ENCODE measurements at regions not wholly inside any gene's neighbourhood (a gene's known extent, or its start where the extent isn't known, plus 50 kb on each side); places are given as distances from the start of the nearest gene placed in this dataset.
"Not testable (repeated sequence)": the region's sequence is repeated elsewhere in the genome, so short reads cannot be mapped to it uniquely, and the experiment has no call there.

DNA sequence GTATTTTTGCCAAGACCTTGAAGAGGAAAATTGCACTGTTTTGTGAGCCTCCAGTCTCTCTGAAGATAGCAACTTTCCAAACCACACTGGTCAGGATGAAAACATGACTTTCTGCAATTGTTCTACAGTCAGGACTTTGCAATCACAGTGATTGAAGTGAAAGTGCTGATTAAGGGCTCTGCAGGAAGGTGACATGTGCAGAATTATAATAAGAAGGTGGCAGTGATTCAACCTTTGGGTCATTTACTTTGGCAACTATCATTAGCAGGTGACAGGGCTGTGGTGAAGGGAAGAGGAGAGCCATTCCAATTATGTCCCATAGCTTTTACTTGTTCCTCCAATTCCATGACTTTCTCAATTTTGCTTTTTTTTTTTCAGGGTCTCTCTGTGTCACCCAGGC is 350.0 kb upstream of the FZD8 start:
- ATAC-seq: no peak
- Histone ChIP-seq H3K4me3 (no peak overlapping the region), H3K4me1 (ENCODE audit: low read depth) (no peaks in the 10 kb centered on the region), H3K36me3 (ENCODE audit: low read depth) (no peaks in the 10 kb centered on the region), H3K9me3 (no peaks in the 10 kb centered on the region)
- TF ChIP-seq, protein P1, sequence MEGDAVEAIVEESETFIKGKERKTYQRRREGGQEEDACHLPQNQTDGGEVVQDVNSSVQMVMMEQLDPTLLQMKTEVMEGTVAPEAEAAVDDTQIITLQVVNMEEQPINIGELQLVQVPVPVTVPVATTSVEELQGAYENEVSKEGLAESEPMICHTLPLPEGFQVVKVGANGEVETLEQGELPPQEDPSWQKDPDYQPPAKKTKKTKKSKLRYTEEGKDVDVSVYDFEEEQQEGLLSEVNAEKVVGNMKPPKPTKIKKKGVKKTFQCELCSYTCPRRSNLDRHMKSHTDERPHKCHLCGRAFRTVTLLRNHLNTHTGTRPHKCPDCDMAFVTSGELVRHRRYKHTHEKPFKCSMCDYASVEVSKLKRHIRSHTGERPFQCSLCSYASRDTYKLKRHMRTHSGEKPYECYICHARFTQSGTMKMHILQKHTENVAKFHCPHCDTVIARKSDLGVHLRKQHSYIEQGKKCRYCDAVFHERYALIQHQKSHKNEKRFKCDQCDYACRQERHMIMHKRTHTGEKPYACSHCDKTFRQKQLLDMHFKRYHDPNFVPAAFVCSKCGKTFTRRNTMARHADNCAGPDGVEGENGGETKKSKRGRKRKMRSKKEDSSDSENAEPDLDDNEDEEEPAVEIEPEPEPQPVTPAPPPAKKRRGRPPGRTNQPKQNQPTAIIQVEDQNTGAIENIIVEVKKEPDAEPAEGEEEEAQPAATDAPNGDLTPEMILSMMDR (IDR thresholded peaks at IDR 0.05): no peak
- intact Hi-C loops (cut with DNase I, micrococcal nuclease): no loop called here
- DNase-seq: no peak

DNA sequence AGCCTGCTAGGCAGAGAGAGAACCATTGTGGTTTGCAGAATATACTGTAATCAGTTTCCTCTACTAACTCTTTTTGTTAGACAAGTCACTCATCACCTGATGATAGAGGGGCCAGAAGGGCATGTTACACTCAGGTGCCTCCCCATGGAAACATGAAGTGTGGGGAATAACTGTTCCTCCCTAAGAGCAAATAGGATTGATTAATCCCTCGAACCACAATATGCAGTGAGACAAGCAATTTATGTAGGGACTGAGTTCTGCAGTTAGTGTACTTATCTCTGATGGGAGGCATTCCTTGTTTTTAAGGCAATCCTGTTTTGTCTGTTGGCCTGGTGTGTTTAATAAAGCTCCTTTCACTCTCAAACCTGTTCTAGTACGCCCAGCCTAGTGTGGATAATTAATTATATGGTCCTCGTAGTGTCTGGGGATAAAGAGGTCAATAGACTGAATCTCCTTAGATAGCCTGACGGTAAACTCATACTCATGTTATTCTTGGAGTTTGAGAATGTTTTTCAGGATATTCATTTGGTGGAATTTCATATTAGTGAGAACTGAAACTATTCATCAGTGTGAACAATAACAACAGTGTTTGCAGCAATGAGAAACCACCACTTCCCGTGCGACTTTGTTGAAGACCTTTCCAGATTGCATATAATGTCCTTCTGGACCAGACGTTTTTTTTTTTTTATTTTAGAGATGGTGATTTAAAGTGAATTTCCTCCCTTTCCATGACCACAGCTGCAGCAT is 344.8 kb upstream of the FZD8 start:
- intact Hi-C loops (cut with DNase I, micrococcal nuclease): no loop called here
- Histone ChIP-seq H3K9me3 (no peaks in the 10 kb centered on the region), H3K36me3 (ENCODE audit: low read depth) (no peaks in the 10 kb centered on the region), H3K4me1 (ENCODE audit: low read depth) (no peaks in the 10 kb centered on the region), H3K4me3 (no peak overlapping the region)
- DNase-seq (no peak), ATAC-seq (no peak)
- TF ChIP-seq, protein P1 (IDR thresholded peaks at IDR 0.05): no peak

GRCh38 chr10:35979116-35979515 is 337.0 kb upstream of the FZD8 start:
- Histone ChIP-seq H3K9me3 (no peaks in the 10 kb centered on the region), H3K4me1 (ENCODE audit: low read depth) (no peaks in the 10 kb centered on the region), H3K4me3 (no peak overlapping the region), H3K36me3 (ENCODE audit: low read depth) (no peaks in the 10 kb centered on the region)
- DNase-seq (no peak), ATAC-seq (no peak)
- intact Hi-C loops (cut with DNase I, micrococcal nuclease): no loop called here
- TF ChIP-seq, protein P1 (IDR thresholded peaks at IDR 0.05): no peak

DNA sequence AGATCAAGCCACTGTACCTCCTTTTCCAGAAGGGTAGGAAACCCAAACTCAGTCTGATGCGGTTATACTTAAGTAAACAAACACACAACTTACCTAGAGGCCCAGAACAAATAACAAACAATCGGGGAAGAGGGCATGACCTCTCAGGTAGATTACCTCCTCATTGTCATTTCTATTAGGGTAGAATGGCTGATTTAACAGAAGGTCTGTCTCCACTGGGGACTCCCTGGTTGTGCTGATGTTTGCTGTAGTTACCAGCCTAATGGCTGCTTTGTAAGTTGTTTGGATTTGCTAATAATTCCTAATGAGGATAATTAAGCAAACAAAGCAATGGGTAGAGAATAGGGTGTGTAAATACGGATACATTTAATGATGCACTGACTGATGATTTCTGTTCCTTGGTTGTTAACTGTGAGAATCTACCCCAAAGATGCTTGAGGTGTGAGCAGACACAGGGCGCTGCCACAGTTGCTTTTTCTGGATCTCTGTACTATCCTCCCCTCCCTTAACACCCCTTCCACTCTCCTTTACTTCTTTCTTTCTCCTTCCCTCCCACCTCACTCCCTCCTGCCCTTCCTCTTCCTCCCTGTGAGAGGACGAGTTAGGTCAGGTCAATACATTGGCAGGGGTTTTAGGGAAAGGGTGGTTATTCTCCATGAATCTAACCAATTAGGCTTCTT is 332.0 kb upstream of the FZD8 start:
- H3K4me1 ChIP-seq (ENCODE audit: low read depth); H3K36me3 ChIP-seq (ENCODE audit: low read depth); DNase-seq; intact Hi-C loops (cut with DNase I, micrococcal nuclease); ATAC-seq; H3K9me3 ChIP-seq; H3K4me3 ChIP-seq: not testable (repeated sequence)

- no peak overlapping the region for H3K4me3 ChIP-seq
- DNase-seq (no peak), ATAC-seq (no peak)
- TF ChIP-seq, protein P1 (IDR thresholded peaks at IDR 0.05): no peak
- no peaks in the 10 kb centered on the region for H3K9me3 ChIP-seq
- intact Hi-C loops (cut with DNase I, micrococcal nuclease): no loop called here
- no peaks in the 10 kb centered on the region for H3K36me3 ChIP-seq (ENCODE audit: low read depth)
- no peaks in the 10 kb centered on the region for H3K4me1 ChIP-seq (ENCODE audit: low read depth)
These were observed 330.2 kb upstream of the FZD8 start for GRCh38 chr10:35972275-35972674.

DNA sequence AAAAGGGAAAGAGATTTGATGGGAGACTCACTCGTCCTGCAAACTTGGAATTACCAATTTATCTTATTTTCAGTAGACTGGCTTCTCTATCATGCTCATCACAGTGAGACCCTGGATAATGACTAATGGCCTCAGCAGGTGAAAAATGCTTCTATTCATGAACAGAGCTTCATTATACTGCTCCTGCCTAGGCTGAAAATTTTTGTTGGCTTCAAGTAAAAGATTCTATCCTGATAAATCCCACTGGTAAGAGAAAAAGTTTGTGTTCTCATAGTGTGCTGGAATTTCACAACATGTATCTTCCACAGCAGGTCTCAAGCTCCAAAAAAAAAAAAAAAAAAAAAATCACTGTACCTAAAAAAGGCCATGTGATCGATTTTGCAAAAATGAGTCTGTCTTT is 329.3 kb upstream of the FZD8 start:
- intact Hi-C loops (cut with DNase I, micrococcal nuclease): no loop called here
- ATAC-seq: no peak
- H3K4me1 ChIP-seq (ENCODE audit: low read depth): no peaks in the 10 kb centered on the region
- DNase-seq: no peak
- no peaks in the 10 kb centered on the region for H3K36me3 ChIP-seq (ENCODE audit: low read depth)
- no peaks in the 10 kb centered on the region for H3K9me3 ChIP-seq
- H3K4me3 ChIP-seq: no peak overlapping the region
- TF ChIP-seq, protein P1 (IDR thresholded peaks at IDR 0.05): no peak
